ENCODE measurements at regions not wholly inside any gene's neighbourhood (a gene's known extent, or its start where the extent isn't known, plus 50 kb on each side); places are given as distances from the start of the nearest gene placed in this dataset.

- no peak overlapping the region for H3K27ac Mint-ChIP-seq
- H3K4me3 Mint-ChIP-seq, result no peak overlapping the region
- H3K9me3 Mint-ChIP-seq, result peaks cover 11% of the 10 kb centered on the region
- H3K27me3 Mint-ChIP-seq, result no peaks in the 10 kb centered on the region
- ATAC-seq (no peak), DNase-seq (no peak)
- H3K36me3 Mint-ChIP-seq (ENCODE audit: low read depth), result no peaks in the 10 kb centered on the region
- no peaks in the 10 kb centered on the region for H3K4me1 Mint-ChIP-seq
Measured at GRCh38 chr1:80966266-80966665, 834.5 kb upstream of the ADGRL2 start.

GRCh38 chr1:80962564-80962963 lies 838.2 kb upstream of the ADGRL2 start:
- no peak overlapping the region for H3K4me3 Mint-ChIP-seq
- no peak for ATAC-seq
- H3K36me3 Mint-ChIP-seq (ENCODE audit: low read depth), result no peaks in the 10 kb centered on the region
- H3K9me3 Mint-ChIP-seq, result peaks cover 15% of the 10 kb centered on the region
- H3K4me1 Mint-ChIP-seq, result no peaks in the 10 kb centered on the region
- DNase-seq, result no peak
- H3K27me3 Mint-ChIP-seq, result no peaks in the 10 kb centered on the region
- H3K27ac Mint-ChIP-seq, result no peak overlapping the region

- H3K27ac Mint-ChIP-seq, result no peak overlapping the region
- peaks cover 22% of the 10 kb centered on the region for H3K9me3 Mint-ChIP-seq
- no peaks in the 10 kb centered on the region for H3K4me1 Mint-ChIP-seq
- DNase-seq (no peak), ATAC-seq (no peak)
- H3K27me3 Mint-ChIP-seq, result no peaks in the 10 kb centered on the region
- no peaks in the 10 kb centered on the region for H3K36me3 Mint-ChIP-seq (ENCODE audit: low read depth)
- no peak overlapping the region for H3K4me3 Mint-ChIP-seq
Measured at GRCh38 chr1:80961464-80962190, 839.1 kb upstream of the ADGRL2 start.

- no peak overlapping the region for H3K4me3 Mint-ChIP-seq
- H3K27ac Mint-ChIP-seq, result no peak overlapping the region
- ATAC-seq, result no peak
- H3K9me3 Mint-ChIP-seq, result peaks cover 28% of the 10 kb centered on the region
- no peak for DNase-seq
- no peaks in the 10 kb centered on the region for H3K36me3 Mint-ChIP-seq (ENCODE audit: low read depth)
- H3K27me3 Mint-ChIP-seq, result no peaks in the 10 kb centered on the region
- H3K4me1 Mint-ChIP-seq, result no peaks in the 10 kb centered on the region
Measured at GRCh38 chr1:80933346-80933745, 867.4 kb upstream of the ADGRL2 start.

- H3K9me3 Mint-ChIP-seq, result peaks cover 40% of the 10 kb centered on the region
Measured at GRCh38 chr1:80931178-80931577, 869.6 kb upstream of the ADGRL2 start.

GRCh38 chr1:80929868-80930508 lies 870.7 kb upstream of the ADGRL2 start:
- Mint-ChIP-seq H3K27ac (no peak overlapping the region), H3K4me1 (no peaks in the 10 kb centered on the region), H3K9me3 (peaks cover 44% of the 10 kb centered on the region), H3K27me3 (no peaks in the 10 kb centered on the region), H3K4me3 (no peak overlapping the region), H3K36me3 (ENCODE audit: low read depth) (no peaks in the 10 kb centered on the region)
- DNase-seq (no peak), ATAC-seq (no peak)

More at GRCh38 chr1:80931178-80931577, 869.6 kb upstream of the ADGRL2 start:
- Mint-ChIP-seq H3K4me1 (no peaks in the 10 kb centered on the region), H3K4me3 (no peak overlapping the region), H3K27me3 (no peaks in the 10 kb centered on the region), H3K27ac (no peak overlapping the region), H3K36me3 (ENCODE audit: low read depth) (no peaks in the 10 kb centered on the region)
- ATAC-seq (no peak), DNase-seq (no peak)

GRCh38 chr1:80926531-80926930 lies 874.2 kb upstream of the ADGRL2 start:
- no peak for ATAC-seq
- Mint-ChIP-seq H3K9me3 (peaks cover 38% of the 10 kb centered on the region), H3K27me3 (no peaks in the 10 kb centered on the region), H3K36me3 (ENCODE audit: low read depth) (no peaks in the 10 kb centered on the region), H3K4me3 (no peak overlapping the region), H3K4me1 (no peaks in the 10 kb centered on the region), H3K27ac (no peak overlapping the region)
- DNase-seq, result no peak

GRCh38 chr1:80925130-80925805 lies 875.5 kb upstream of the ADGRL2 start:
- Mint-ChIP-seq H3K27ac (no peak overlapping the region), H3K4me3 (no peak overlapping the region), H3K27me3 (no peaks in the 10 kb centered on the region), H3K36me3 (ENCODE audit: low read depth) (no peaks in the 10 kb centered on the region), H3K4me1 (no peaks in the 10 kb centered on the region), H3K9me3 (peaks cover 26% of the 10 kb centered on the region)
- ATAC-seq, result no peak
- no peak for DNase-seq

GRCh38 chr1:80924290-80924689 lies 876.4 kb upstream of the ADGRL2 start:
- peaks cover 26% of the 10 kb centered on the region for H3K9me3 Mint-ChIP-seq
- DNase-seq (no peak), ATAC-seq (no peak)
- no peak overlapping the region for H3K4me3 Mint-ChIP-seq
- H3K4me1 Mint-ChIP-seq, result no peaks in the 10 kb centered on the region
- H3K36me3 Mint-ChIP-seq (ENCODE audit: low read depth), result no peaks in the 10 kb centered on the region
- no peak overlapping the region for H3K27ac Mint-ChIP-seq
- H3K27me3 Mint-ChIP-seq, result no peaks in the 10 kb centered on the region

- ATAC-seq, result no peak
- H3K27me3 Mint-ChIP-seq, result no peaks in the 10 kb centered on the region
Measured at GRCh38 chr1:80922906-80923305, 877.8 kb upstream of the ADGRL2 start.

GRCh38 chr1:80919426-80919825 lies 881.3 kb upstream of the ADGRL2 start:
- no peak overlapping the region for H3K27ac Mint-ChIP-seq
- H3K27me3 Mint-ChIP-seq, result no peaks in the 10 kb centered on the region
- H3K36me3 Mint-ChIP-seq (ENCODE audit: low read depth), result no peaks in the 10 kb centered on the region
- H3K4me3 Mint-ChIP-seq, result no peak overlapping the region
- H3K4me1 Mint-ChIP-seq, result no peaks in the 10 kb centered on the region
- ATAC-seq (no peak), DNase-seq (no peak)
- peaks cover 9% of the 10 kb centered on the region for H3K9me3 Mint-ChIP-seq

More at GRCh38 chr1:80922906-80923305, 877.8 kb upstream of the ADGRL2 start:
- Mint-ChIP-seq H3K27ac (no peak overlapping the region), H3K9me3 (peaks cover 26% of the 10 kb centered on the region), H3K36me3 (ENCODE audit: low read depth) (no peaks in the 10 kb centered on the region), H3K4me3 (no peak overlapping the region), H3K4me1 (no peaks in the 10 kb centered on the region)
- no peak for DNase-seq

GRCh38 chr1:80918380-80918779 lies 882.4 kb upstream of the ADGRL2 start:
- no peaks in the 10 kb centered on the region for H3K4me1 Mint-ChIP-seq
- no peak overlapping the region for H3K4me3 Mint-ChIP-seq
- no peak overlapping the region for H3K27ac Mint-ChIP-seq
- H3K27me3 Mint-ChIP-seq, result no peaks in the 10 kb centered on the region
- no peaks in the 10 kb centered on the region for H3K36me3 Mint-ChIP-seq (ENCODE audit: low read depth)
- DNase-seq (no peak), ATAC-seq (no peak)
- H3K9me3 Mint-ChIP-seq, result peaks cover 5% of the 10 kb centered on the region

GRCh38 chr1:80917826-80918225 lies 882.9 kb upstream of the ADGRL2 start:
- H3K9me3 Mint-ChIP-seq, result peaks cover 5% of the 10 kb centered on the region
- no peaks in the 10 kb centered on the region for H3K4me1 Mint-ChIP-seq
- DNase-seq (no peak), ATAC-seq (no peak)
- H3K36me3 Mint-ChIP-seq (ENCODE audit: low read depth), result no peaks in the 10 kb centered on the region
- no peak overlapping the region for H3K4me3 Mint-ChIP-seq
- H3K27ac Mint-ChIP-seq, result no peak overlapping the region
- H3K27me3 Mint-ChIP-seq, result no peaks in the 10 kb centered on the region

GRCh38 chr1:80917225-80917624 lies 883.5 kb upstream of the ADGRL2 start:
- no peaks in the 10 kb centered on the region for H3K4me1 Mint-ChIP-seq
- ATAC-seq (no peak), DNase-seq (no peak)
- H3K36me3 Mint-ChIP-seq (ENCODE audit: low read depth), result no peaks in the 10 kb centered on the region
- no peaks in the 10 kb centered on the region for H3K27me3 Mint-ChIP-seq
- H3K4me3 Mint-ChIP-seq, result no peak overlapping the region
- peaks cover 5% of the 10 kb centered on the region for H3K9me3 Mint-ChIP-seq
- H3K27ac Mint-ChIP-seq, result no peak overlapping the region

GRCh38 chr1:80915491-80915890 lies 885.2 kb upstream of the ADGRL2 start:
- H3K27me3 Mint-ChIP-seq, result no peaks in the 10 kb centered on the region
- H3K27ac Mint-ChIP-seq, result no peak overlapping the region
- ATAC-seq, result no peak
- no peaks in the 10 kb centered on the region for H3K4me1 Mint-ChIP-seq
- peaks cover 12% of the 10 kb centered on the region for H3K9me3 Mint-ChIP-seq
- DNase-seq, result no peak
- H3K36me3 Mint-ChIP-seq (ENCODE audit: low read depth), result no peaks in the 10 kb centered on the region
- H3K4me3 Mint-ChIP-seq, result no peak overlapping the region
